NCI-H1417 treated with DMSO at 0.1 percent for 48 hours (cell line): ENCODE measurements at regions not wholly inside any gene's neighbourhood (a gene's known extent, or its start where the extent isn't known, plus 50 kb on each side); places are given as distances from the start of the nearest gene placed in this dataset.

ENCODE experiments used
- DNase-seq: peaks from one replicate; lab custom pipeline; 2025; lab: John Stamatoyannopoulos, UW

GRCh38 chr18:76771192-76771799 lies 51.1 kb upstream of the ZNF236 start:
- no peak for DNase-seq

GRCh38 chr18:76767954-76768353 lies 54.4 kb upstream of the ZNF236 start:
- DNase-seq, result no peak

DNA sequence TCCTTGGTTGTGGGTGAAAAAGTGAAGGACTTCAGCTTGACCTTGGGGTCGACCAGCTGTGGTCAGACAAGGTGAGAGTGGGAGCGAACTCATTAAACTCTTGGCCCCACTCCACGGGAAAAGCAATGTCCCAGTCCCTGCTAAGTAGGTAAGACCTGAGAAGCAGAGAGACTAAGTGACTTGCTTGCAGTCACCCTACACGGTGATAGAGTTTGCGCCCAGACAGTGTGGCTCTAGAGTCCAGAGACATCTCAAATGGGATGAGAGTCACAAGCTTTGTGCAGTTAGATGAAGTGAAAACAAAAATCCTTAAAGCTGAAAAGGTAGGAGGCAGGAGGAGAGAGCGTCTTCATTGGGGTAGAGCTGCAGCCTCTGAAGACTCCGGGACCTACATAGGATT lies 55.9 kb upstream of the ZNF236 start:
- no peak for DNase-seq

- DNase-seq, result no peak
Observed at GRCh38 chr18:76765649-76766048, 56.7 kb upstream of the ZNF236 start.

DNA sequence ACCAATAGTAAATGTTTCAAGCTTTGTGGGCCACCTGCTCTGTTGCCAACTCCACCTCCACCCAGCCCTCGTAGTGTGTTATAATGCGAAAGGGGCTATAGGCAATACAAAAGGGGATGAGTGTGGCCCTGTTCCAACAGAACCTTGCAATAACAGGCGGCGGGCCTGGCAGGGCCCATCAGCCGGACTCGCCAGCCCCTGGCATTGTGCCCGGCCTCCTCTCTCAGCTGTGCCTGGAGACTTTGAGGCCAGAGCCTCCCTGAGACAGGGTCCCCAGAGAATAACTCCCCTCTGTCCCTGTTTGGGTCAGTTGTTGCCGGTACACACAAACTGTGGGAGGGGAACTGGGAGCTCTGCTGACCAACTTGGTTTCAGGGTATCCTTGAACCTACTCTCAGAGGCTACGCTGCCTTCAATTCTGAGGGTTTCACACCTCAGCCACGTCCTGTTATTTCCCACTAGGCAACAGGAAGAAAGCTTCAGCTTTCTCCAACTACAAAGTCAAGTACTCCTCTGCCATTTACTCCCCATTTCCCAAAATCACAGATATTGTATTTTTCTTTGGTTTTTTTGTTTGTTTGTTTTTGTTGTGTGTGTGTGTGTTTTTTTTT lies 58.0 kb upstream of the ZNF236 start:
- DNase-seq, result no peak

DNA sequence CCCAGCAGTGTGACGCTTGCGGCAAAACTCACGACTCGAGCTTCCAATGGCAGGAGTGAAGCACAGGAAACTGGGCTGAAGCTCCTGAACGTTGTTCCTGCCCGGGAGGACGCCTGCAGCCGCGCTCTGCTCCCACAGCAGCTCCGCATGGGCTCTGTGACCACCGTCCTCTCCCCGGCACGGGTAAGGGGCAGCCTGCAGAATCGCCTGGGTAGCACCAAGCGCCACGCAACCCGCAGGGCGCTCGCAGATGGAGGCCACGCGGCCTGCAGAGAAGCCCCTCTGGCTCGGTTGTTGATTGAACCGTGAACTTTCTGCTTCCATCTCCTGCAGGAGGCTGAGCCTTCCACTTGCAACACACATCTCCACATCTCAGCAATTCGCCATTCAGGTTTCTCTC lies 63.3 kb upstream of the ZNF236 start:
- DNase-seq, result no peak

- no peak for DNase-seq
Observed at GRCh38 chr18:76757925-76758324, 64.4 kb upstream of the ZNF236 start.

DNA sequence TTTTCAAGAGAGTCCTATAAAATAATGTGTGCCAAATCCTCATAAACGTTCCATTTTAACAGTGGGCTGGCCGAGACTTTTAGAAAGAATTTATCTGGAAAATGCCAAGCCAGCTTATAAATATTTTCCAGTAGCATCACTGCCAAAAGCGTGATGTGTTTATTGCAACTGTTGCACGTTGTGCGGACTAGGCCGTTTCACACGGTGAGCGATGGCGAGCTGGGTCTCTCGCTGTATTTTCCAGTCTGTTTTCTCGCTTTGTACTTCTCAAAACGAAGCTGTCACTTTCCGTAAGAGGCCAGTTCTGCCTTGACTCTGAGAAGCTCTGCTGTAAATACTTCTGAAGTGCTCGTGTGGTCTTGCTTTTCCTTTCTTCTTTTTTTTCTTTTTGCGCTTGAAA lies 65.0 kb upstream of the ZNF236 start:
- DNase-seq, result no peak

DNA sequence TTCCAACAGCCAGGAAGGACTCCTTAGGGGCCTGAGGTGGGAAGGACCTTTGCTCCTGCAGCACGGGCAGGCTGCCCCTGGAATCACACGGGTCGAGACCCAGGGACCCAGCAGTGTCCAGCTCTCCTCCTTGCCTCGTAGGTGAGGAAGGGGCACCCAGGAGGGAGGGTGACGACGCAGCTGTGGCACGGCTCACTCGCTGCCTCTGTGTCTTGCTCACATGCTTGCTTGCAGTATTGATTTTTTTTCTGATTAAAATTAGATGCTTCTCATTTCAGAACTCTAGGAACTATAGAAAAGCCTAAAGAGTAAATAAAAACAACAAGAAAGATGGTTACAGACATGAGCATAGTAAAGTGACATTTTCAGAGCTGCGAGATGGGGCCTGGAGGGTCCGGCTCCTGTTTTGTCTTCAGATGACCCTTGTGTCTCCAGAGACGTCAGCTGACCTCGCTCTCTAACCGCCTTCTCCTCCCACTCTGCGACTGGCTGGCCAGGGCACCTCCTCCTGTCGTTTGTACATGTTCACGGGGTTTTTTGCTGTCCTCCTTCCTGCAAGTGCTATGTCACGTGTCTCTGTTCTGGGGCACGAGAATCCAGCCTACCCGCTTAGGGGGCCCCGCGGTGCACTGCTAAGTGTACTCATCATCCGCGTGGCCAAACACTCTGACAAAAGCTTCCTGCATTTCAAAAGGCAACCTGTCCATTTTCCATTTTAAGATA lies 65.7 kb upstream of the ZNF236 start:
- DNase-seq, result no peak

GRCh38 chr18:76754351-76754750 lies 68.0 kb upstream of the ZNF236 start:
- DNase-seq, result no peak

- DNase-seq, result no peak
Observed at GRCh38 chr18:76752400-76752799, 70.0 kb upstream of the ZNF236 start.

DNA sequence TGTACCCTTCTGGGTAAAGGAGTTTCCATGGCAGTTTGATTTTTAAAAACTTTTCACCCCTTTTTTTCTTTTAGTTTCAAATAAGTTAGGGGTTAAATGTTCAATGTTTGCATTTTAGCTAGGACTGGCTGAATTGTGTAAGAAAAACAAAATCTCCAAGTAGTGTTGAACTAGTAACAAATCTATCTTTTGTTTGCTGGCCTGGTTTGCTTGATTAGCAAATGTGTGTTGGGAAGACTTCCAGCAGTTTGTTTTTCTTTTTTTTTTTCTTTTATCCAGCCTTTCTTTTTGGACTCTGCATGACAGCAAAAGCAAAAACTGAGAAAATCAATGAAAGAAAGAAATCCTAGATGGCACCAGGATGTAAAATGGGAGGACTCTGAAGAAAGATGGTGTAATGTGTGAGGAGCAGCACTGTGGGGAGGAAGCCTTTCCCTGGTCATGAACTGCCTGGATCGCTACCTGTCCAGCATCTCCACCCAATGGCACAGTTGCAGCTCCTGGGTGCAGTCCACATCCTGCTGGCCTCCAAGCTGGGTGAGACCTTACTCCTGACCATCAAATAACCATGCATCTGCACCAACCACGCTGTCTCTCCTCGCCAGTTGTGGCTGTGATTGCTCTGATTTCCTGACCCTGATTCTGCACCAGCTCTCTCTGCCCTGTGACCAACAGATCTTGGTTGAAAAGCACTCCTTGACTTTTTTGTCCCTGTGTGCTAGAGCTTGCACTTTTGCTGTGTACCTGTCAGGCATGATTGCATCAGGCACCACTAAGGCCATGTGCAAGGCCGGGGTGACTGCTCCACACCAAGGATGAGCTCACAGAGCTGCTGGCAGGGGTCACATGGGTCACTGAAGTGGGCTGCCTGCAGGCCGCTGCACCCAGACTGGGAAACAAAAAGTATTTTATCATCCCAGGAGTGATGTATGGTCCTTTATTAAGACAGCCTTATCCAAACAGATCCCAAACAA lies 71.2 kb upstream of the ZNF236 start:
- DNase-seq, result no peak

DNA sequence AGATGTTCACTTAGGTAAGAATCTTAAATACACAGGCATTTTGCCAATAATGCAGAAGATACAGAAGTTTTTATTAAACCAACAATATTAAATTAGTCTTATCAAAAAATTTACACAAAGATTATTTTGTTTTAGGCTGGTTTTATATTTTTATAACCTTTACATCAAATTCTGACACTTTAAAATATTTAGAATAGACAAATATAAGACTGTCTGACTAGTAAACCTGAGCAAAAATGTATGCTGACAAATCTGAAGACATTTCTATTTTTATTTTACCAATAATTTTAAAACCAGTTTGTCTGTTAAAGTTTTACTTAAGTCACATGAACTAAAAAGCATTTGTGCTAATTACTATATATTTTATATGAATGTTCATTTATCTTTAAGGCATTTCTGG lies 72.1 kb upstream of the ZNF236 start:
- no peak for DNase-seq

GRCh38 chr18:76747676-76748075 lies 74.7 kb upstream of the ZNF236 start:
- DNase-seq, result no peak

GRCh38 chr18:76741346-76741745 lies 81.0 kb upstream of the ZNF236 start:
- DNase-seq, result no peak

DNA sequence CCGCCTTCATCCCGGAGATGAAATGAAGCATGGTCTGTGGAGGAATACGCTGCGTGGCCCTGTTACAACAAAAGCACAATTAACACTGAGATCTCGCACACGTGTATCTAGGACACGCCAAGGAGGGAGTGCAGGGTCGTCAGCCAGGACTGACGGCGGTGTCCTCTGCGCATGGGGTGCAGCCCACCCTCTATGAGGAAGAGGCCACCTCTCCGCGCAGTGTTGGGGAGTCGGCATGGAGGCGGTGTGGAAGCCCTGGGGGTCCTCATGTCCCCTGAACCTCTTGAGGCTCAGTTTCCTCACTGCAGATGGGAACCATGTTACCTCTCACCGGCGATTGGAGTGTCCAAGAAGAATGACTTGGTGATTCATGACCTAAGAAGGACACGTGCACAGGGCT lies 86.0 kb upstream of the ZNF236 start:
- DNase-seq, result no peak

DNA sequence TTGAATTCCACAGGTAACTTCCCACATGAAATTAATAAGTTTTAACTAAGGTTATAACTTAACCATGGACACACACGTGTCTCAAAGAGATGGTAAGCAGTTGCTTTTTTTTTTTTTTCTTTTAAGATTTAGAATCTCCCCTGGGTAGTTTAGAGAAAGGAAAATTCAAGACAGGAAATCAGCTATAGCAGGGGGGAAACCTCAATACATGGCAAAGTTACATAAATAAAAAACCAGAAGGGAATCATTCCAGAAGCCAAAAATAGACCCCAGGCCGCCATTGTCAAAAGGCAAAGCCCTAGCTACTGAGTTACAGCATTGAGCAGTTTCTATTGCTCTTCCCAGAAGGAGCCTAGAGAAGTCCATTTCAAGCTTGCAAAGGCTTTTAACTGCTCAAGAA lies 91.5 kb upstream of the ZNF236 start:
- DNase-seq, result no peak

- DNase-seq, result no peak
Observed at GRCh38 chr18:76727589-76727988, 94.8 kb upstream of the ZNF236 start.

- no peak for DNase-seq
Observed at GRCh38 chr18:76725445-76725844, 96.9 kb upstream of the ZNF236 start.

DNA sequence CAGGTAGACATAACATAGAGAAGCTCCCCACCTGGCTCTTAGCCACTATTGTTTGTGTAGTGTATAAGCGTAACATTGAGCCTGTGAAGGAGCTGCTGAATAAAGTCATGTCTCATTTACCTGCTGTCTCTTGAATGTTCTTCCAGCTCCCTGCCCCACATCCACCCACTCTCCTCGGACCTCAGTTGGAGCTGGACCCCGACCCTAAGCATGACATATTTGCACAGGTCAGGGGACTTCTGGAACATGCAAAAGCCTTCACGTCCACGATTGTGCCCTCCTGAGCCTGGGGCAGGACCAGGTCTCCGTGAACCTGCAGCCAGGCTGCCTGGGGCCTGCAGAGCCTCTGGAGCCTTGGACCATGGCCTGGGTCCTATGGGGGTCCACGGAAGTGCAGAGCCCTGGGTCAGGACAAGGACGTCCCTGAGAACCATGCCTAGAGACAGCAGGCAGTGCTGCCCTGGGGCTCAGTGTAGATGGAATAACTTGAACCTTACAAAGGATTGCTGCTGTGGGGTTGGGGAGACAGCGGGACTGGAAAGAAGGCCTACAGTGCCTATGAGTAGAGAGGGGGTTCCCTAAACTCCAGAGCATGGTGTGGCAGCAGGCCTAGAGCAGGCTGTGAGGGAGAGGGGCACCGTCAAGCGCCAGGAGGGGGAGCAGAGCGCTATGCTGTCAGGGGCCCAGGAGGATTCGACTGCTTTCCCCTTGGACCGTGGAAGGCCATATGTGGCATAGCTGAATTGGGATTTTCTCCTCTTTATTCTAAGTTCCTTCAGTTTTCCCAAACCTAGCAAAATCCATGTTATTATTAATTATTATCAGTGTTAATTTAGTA lies 99.9 kb upstream of the ZNF236 start:
- no peak for DNase-seq

- DNase-seq, result no peak
Observed at GRCh38 chr18:76721207-76721996, 101.0 kb upstream of the ZNF236 start.
